Body of pancreas (tissue), 4 donors: ENCODE measurements at regions not wholly inside any gene's neighbourhood (a gene's known extent, or its start where the extent isn't known, plus 50 kb on each side); places are given as distances from the start of the nearest gene placed in this dataset.

Experiments used
- CTCF ChIP-seq, 7 experiments: fragments of 450-650 bp in 4 of 7; fragments of 200-600 bp in 3 of 7; sonication (generic) in 3 of 7; IDR thresholded peaks; one replicate each; pipeline ENCODE4 v1.5.1; 2016 to 2019; ENCODE audit warnings: antibody characterized with exemption in 7 of 7
- POLR2A ChIP-seq, 3 donors: fragments of 450-650 bp; IDR thresholded peaks; one replicate each; pipeline ENCODE4 v1.6.1; 2016; ENCODE audit warnings: antibody characterized with exemption in 3 of 3, mild to moderate bottlenecking in 2 of 3

- TF ChIP-seq CTCF (IDR thresholded peaks at IDR 0.05) (no peak), POLR2A (IDR thresholded peaks at IDR 0.05) (no peak)
These were observed 75.8 kb upstream of the ATP6AP2 start for GRCh38 chrX:40504801-40505605.
